GM23338 (cell line): ENCODE measurements at regions not wholly inside any gene's neighbourhood (a gene's known extent, or its start where the extent isn't known, plus 50 kb on each side); places are given as distances from the start of the nearest gene placed in this dataset.

Experiments used
- ATAC-seq: fragments of 200-7000 bp; cut with Tn5 transposase; 3 replicates; pipeline ENCODE4 v1.9.1; 2020
- DNase-seq: peaks from one replicate; pipeline ENCODE4 v3.0.0-alpha.2; 2015; ENCODE audit warnings: low spot score
- H2AFZ ChIP-seq: fragments of 200-600 bp; sonication (generic); 2 replicates; pipeline ENCODE4 v1.8.0; 2016; ENCODE audit warnings: antibody characterized with exemption, mild to moderate bottlenecking, moderate library complexity
- H3F3A ChIP-seq: fragments of 200-600 bp; sonication (generic); replicated peaks from 2 replicates; pipeline ENCODE4 v1.8.0; 2017; ENCODE audit warnings: antibody characterized with exemption, mixed run types, low read depth
- H3K27ac ChIP-seq: fragments of 200-600 bp; sonication (generic); 2 replicates; pipeline ENCODE4 v1.6.1; 2016; ENCODE audit warnings: low read depth
- H3K27me3 ChIP-seq: fragments of 200-600 bp; sonication (generic); 2 replicates; pipeline ENCODE4 v1.8.0; 2016; ENCODE audit warnings: mild to moderate bottlenecking, mixed run types, moderate library complexity; ENCODE audit not compliant: insufficient read depth
- H3K36me3 ChIP-seq: fragments of 200-600 bp; sonication (generic); 2 replicates; pipeline ENCODE4 v1.8.0; 2016; ENCODE audit warnings: mild to moderate bottlenecking; ENCODE audit not compliant: insufficient read depth
- H3K4me1 ChIP-seq: fragments of 200-600 bp; sonication (generic); 2 replicates; pipeline ENCODE4 v1.8.0; 2016; ENCODE audit warnings: mild to moderate bottlenecking, moderate library complexity; ENCODE audit not compliant: insufficient read depth
- H3K4me2 ChIP-seq: fragments of 200-600 bp; sonication (generic); 2 replicates; pipeline ENCODE4 v1.7.1; 2017; ENCODE audit warnings: mixed run types
- H3K4me3 ChIP-seq: fragments of 200-600 bp; sonication (generic); 2 replicates; pipeline ENCODE4 v1.6.1; 2016; ENCODE audit warnings: mixed run types
- H3K79me2 ChIP-seq: fragments of 200-600 bp; sonication (generic); replicated peaks from 2 replicates; pipeline ENCODE4 v1.8.0; 2017; ENCODE audit warnings: mild to moderate bottlenecking; ENCODE audit not compliant: insufficient read depth
- H3K9me2 ChIP-seq: fragments of 200-600 bp; sonication (generic); 2 replicates; pipeline ENCODE4 v1.8.0; 2017; ENCODE audit not compliant: insufficient read depth
- H4K20me1 ChIP-seq: fragments of 200-600 bp; sonication (generic); replicated peaks from 2 replicates; pipeline ENCODE4 v1.8.0; 2017; ENCODE audit warnings: mild to moderate bottlenecking; ENCODE audit not compliant: insufficient read depth
- H3K27ac Mint-ChIP-seq: 2 replicates; pipeline ENCODE4 v1.8.0; 2020; ENCODE audit warnings: inconsistent platforms, mild to moderate bottlenecking, moderate library complexity, mixed read lengths
- H3K27me3 Mint-ChIP-seq: 3 replicates; pipeline ENCODE4 v1.8.0; 2022; ENCODE audit warnings: low read depth, mild to moderate bottlenecking, moderate library complexity, mixed read lengths, inconsistent platforms; ENCODE audit not compliant: insufficient read depth, poor library complexity
- H3K36me3 Mint-ChIP-seq: 3 replicates; pipeline ENCODE4 v1.8.0; 2021; ENCODE audit warnings: low read depth, mild to moderate bottlenecking, inconsistent platforms, moderate library complexity, mixed read lengths
- H3K4me1 Mint-ChIP-seq: 3 replicates; pipeline ENCODE4 v1.8.0; 2020; ENCODE audit warnings: mild to moderate bottlenecking, inconsistent platforms, mixed read lengths
- H3K4me3 Mint-ChIP-seq: 3 replicates; pipeline ENCODE4 v1.8.0; 2021; ENCODE audit warnings: moderate library complexity, mild to moderate bottlenecking, inconsistent platforms, mixed read lengths
- H3K9me3 Mint-ChIP-seq: 3 replicates; pipeline ENCODE4 v1.8.0; 2020; ENCODE audit warnings: moderate library complexity, mild to moderate bottlenecking, inconsistent platforms, mixed read lengths
- CREB1 ChIP-seq: fragments of 250-450 bp; sonication (Bioruptor Pico); IDR thresholded peaks from 2 replicates; pipeline ENCODE4 v1.5.0; 2020; ENCODE audit warnings: low read depth, mild to moderate bottlenecking, moderate library complexity
- EZH2 ChIP-seq: fragments of 200-600 bp; sonication (generic); IDR thresholded peaks from one replicate; pipeline ENCODE4 v1.8.0; 2017; ENCODE audit warnings: antibody characterized with exemption, mild to moderate bottlenecking, low read depth; ENCODE audit not compliant: unreplicated experiment
- EZH2phosphoT487 ChIP-seq: fragments of 200-600 bp; sonication (generic); IDR thresholded peaks from one replicate; pipeline ENCODE4 v1.8.1; 2018; ENCODE audit warnings: antibody characterized with exemption; ENCODE audit not compliant: unreplicated experiment
- JUNB ChIP-seq: IDR thresholded peaks from one replicate; pipeline ENCODE4 v1.6.1; 2016; ENCODE audit warnings: antibody characterized with exemption; ENCODE audit not compliant: unreplicated experiment
- NANOG ChIP-seq: IDR thresholded peaks from 2 replicates; pipeline ENCODE4 v1.6.1; 2016; ENCODE audit warnings: antibody characterized with exemption, borderline replicate concordance
- POLR2AphosphoS5 ChIP-seq: IDR thresholded peaks from 2 replicates; pipeline ENCODE4 v1.6.1; 2016; ENCODE audit warnings: antibody characterized with exemption, low read depth
- STAT1 ChIP-seq: IDR thresholded peaks from one replicate; pipeline ENCODE4 v1.6.1; 2016; ENCODE audit warnings: antibody characterized with exemption; ENCODE audit not compliant: unreplicated experiment
- ZNF114 ChIP-seq: fragments of 250-450 bp; sonication (Bioruptor Pico); IDR thresholded peaks from 2 replicates; pipeline ENCODE4 v1.5.0; 2020; ENCODE audit warnings: mild to moderate bottlenecking, moderate library complexity
- ZNF331 ChIP-seq: fragments of 250-450 bp; sonication (Bioruptor Pico); IDR thresholded peaks from 2 replicates; pipeline ENCODE4 v1.5.0; 2020; ENCODE audit warnings: low read depth, mild to moderate bottlenecking, moderate library complexity
- TF ChIP-seq, protein P1 (sequence below): IDR thresholded peaks from 2 replicates; pipeline ENCODE4 v1.6.1; 2016; ENCODE audit warnings: antibody characterized with exemption
- TF ChIP-seq, protein P2 (sequence below): IDR thresholded peaks from one replicate; pipeline ENCODE4 v1.6.1; 2018; ENCODE audit warnings: antibody characterized with exemption; ENCODE audit not compliant: unreplicated experiment
- TF ChIP-seq, protein P3 (sequence below): fragments of 250-450 bp; sonication (Bioruptor Pico); IDR thresholded peaks from 2 replicates; pipeline ENCODE4 v1.5.0; 2020; ENCODE audit warnings: mild to moderate bottlenecking, moderate library complexity
- TF ChIP-seq, protein P4 (sequence below), 2 experiments: fragments of 200-600 bp in 1 of 2; sonication (generic) in 1 of 2; conservative IDR thresholded peaks; 2 replicates each; pipeline versions ENCODE4 v1.5.1 to v1.6.1; 2016 to 2017; ENCODE audit warnings: antibody characterized with exemption in 2 of 2, low read depth in 2 of 2, mild to moderate bottlenecking in 2 of 2, moderate library complexity in 1 of 2

DNA sequence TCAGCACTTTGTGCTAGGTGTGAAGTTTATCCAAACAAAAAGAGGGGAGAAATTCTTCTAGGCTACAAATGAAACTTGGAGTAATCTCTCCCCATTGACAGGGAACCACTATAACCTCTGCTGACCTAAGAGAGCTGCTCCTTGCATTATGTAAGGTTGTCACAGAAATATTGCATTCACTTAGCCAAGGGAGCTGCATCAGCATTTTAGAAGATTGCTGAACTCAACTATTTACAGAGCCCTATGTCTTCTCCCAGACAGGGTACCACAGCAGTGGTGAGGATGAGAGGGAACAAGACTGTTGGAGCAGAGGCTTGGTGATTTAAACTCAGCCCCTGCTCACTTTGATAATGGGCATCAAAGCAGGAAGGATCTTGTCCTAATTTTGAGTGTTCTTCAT lies 362.0 kb downstream of the TMEM38B start:
- peaks cover 5% of the 10 kb centered on the region for H3K27me3 Mint-ChIP-seq
- Histone ChIP-seq H3K27ac (no peak overlapping the region), H3K4me3 (no peak overlapping the region), H3K4me1 (no peaks in the 10 kb centered on the region; the same call in 1 of the 2 replicates), H3F3A (no peaks in the 10 kb centered on the region), H4K20me1 (no peaks in the 10 kb centered on the region), H3K36me3 (no peaks in the 10 kb centered on the region), H3K9me2 (peaks cover 4% of the 10 kb centered on the region; the same call in 1 of the 2 replicates), H2AFZ (peak overlapping the region; percentile 16; the same call in 1 of the 2 replicates), H3K27me3 (no peaks in the 10 kb centered on the region), H3K79me2 (no peaks in the 10 kb centered on the region), H3K4me2 (no peak overlapping the region)
- H3K4me3 Mint-ChIP-seq: no peak overlapping the region
- no peak for TF ChIP-seq JUNB
- TF ChIP-seq NANOG: no peak
- TF ChIP-seq POLR2AphosphoS5: no peak
- no peak for TF ChIP-seq STAT1
- TF ChIP-seq EZH2: no peak
- no peak for TF ChIP-seq EZH2phosphoT487
- TF ChIP-seq, protein P1, sequence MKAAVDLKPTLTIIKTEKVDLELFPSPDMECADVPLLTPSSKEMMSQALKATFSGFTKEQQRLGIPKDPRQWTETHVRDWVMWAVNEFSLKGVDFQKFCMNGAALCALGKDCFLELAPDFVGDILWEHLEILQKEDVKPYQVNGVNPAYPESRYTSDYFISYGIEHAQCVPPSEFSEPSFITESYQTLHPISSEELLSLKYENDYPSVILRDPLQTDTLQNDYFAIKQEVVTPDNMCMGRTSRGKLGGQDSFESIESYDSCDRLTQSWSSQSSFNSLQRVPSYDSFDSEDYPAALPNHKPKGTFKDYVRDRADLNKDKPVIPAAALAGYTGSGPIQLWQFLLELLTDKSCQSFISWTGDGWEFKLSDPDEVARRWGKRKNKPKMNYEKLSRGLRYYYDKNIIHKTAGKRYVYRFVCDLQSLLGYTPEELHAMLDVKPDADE: no peak
- no peak for TF ChIP-seq ZNF331 (CRISPR knock-in tag)
- TF ChIP-seq, protein P2, sequence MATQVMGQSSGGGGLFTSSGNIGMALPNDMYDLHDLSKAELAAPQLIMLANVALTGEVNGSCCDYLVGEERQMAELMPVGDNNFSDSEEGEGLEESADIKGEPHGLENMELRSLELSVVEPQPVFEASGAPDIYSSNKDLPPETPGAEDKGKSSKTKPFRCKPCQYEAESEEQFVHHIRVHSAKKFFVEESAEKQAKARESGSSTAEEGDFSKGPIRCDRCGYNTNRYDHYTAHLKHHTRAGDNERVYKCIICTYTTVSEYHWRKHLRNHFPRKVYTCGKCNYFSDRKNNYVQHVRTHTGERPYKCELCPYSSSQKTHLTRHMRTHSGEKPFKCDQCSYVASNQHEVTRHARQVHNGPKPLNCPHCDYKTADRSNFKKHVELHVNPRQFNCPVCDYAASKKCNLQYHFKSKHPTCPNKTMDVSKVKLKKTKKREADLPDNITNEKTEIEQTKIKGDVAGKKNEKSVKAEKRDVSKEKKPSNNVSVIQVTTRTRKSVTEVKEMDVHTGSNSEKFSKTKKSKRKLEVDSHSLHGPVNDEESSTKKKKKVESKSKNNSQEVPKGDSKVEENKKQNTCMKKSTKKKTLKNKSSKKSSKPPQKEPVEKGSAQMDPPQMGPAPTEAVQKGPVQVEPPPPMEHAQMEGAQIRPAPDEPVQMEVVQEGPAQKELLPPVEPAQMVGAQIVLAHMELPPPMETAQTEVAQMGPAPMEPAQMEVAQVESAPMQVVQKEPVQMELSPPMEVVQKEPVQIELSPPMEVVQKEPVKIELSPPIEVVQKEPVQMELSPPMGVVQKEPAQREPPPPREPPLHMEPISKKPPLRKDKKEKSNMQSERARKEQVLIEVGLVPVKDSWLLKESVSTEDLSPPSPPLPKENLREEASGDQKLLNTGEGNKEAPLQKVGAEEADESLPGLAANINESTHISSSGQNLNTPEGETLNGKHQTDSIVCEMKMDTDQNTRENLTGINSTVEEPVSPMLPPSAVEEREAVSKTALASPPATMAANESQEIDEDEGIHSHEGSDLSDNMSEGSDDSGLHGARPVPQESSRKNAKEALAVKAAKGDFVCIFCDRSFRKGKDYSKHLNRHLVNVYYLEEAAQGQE: no peak
- no peak for TF ChIP-seq ZNF114 (CRISPR knock-in tag)
- no peak for TF ChIP-seq CREB1
- TF ChIP-seq, protein P3, sequence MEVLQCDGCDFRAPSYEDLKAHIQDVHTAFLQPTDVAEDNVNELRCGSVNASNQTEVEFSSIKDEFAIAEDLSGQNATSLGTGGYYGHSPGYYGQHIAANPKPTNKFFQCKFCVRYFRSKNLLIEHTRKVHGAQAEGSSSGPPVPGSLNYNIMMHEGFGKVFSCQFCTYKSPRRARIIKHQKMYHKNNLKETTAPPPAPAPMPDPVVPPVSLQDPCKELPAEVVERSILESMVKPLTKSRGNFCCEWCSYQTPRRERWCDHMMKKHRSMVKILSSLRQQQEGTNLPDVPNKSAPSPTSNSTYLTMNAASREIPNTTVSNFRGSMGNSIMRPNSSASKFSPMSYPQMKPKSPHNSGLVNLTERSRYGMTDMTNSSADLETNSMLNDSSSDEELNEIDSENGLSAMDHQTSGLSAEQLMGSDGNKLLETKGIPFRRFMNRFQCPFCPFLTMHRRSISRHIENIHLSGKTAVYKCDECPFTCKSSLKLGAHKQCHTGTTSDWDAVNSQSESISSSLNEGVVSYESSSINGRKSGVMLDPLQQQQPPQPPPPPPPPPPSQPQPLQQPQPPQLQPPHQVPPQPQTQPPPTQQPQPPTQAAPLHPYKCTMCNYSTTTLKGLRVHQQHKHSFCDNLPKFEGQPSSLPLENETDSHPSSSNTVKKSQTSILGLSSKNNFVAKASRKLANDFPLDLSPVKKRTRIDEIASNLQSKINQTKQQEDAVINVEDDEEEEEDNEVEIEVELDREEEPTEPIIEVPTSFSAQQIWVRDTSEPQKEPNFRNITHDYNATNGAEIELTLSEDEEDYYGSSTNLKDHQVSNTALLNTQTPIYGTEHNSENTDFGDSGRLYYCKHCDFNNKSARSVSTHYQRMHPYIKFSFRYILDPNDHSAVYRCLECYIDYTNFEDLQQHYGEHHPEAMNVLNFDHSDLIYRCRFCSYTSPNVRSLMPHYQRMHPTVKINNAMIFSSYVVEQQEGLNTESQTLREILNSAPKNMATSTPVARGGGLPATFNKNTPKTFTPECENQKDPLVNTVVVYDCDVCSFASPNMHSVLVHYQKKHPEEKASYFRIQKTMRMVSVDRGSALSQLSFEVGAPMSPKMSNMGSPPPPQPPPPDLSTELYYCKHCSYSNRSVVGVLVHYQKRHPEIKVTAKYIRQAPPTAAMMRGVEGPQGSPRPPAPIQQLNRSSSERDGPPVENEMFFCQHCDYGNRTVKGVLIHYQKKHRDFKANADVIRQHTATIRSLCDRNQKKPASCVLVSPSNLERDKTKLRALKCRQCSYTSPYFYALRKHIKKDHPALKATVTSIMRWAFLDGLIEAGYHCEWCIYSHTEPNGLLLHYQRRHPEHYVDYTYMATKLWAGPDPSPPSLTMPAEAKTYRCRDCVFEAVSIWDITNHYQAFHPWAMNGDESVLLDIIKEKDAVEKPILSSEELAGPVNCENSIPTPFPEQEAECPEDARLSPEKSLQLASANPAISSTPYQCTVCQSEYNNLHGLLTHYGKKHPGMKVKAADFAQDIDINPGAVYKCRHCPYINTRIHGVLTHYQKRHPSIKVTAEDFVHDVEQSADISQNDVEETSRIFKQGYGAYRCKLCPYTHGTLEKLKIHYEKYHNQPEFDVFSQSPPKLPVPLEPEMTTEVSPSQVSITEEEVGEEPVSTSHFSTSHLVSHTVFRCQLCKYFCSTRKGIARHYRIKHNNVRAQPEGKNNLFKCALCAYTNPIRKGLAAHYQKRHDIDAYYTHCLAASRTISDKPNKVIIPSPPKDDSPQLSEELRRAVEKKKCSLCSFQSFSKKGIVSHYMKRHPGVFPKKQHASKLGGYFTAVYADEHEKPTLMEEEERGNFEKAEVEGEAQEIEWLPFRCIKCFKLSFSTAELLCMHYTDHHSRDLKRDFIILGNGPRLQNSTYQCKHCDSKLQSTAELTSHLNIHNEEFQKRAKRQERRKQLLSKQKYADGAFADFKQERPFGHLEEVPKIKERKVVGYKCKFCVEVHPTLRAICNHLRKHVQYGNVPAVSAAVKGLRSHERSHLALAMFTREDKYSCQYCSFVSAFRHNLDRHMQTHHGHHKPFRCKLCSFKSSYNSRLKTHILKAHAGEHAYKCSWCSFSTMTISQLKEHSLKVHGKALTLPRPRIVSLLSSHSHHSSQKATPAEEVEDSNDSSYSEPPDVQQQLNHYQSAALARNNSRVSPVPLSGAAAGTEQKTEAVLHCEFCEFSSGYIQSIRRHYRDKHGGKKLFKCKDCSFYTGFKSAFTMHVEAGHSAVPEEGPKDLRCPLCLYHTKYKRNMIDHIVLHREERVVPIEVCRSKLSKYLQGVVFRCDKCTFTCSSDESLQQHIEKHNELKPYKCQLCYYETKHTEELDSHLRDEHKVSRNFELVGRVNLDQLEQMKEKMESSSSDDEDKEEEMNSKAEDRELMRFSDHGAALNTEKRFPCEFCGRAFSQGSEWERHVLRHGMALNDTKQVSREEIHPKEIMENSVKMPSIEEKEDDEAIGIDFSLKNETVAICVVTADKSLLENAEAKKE: no peak
- TF ChIP-seq, protein P4, sequence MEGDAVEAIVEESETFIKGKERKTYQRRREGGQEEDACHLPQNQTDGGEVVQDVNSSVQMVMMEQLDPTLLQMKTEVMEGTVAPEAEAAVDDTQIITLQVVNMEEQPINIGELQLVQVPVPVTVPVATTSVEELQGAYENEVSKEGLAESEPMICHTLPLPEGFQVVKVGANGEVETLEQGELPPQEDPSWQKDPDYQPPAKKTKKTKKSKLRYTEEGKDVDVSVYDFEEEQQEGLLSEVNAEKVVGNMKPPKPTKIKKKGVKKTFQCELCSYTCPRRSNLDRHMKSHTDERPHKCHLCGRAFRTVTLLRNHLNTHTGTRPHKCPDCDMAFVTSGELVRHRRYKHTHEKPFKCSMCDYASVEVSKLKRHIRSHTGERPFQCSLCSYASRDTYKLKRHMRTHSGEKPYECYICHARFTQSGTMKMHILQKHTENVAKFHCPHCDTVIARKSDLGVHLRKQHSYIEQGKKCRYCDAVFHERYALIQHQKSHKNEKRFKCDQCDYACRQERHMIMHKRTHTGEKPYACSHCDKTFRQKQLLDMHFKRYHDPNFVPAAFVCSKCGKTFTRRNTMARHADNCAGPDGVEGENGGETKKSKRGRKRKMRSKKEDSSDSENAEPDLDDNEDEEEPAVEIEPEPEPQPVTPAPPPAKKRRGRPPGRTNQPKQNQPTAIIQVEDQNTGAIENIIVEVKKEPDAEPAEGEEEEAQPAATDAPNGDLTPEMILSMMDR (conservative IDR thresholded peaks at IDR 0.05; ENCODE audit: low read depth in 2 of 2): no peak
- peaks cover 11% of the 10 kb centered on the region for H3K4me1 Mint-ChIP-seq
- H3K9me3 Mint-ChIP-seq: peaks cover 28% of the 10 kb centered on the region
- no peak for ATAC-seq
- DNase-seq: no peak
- H3K36me3 Mint-ChIP-seq: peaks cover 13% of the 10 kb centered on the region
- no peak overlapping the region for H3K27ac Mint-ChIP-seq
